ENCODE measurements at regions not wholly inside any gene's neighbourhood (a gene's known extent, or its start where the extent isn't known, plus 50 kb on each side); places are given as distances from the start of the nearest gene placed in this dataset.

GRCh38 chr10:33810986-33811385, 476.5 kb upstream of the NRP1 start:
- TF ChIP-seq CTCF (IDR thresholded peaks at IDR 0.05), result no peak
- TF ChIP-seq POLR2A (IDR thresholded peaks at IDR 0.05), result no peak

Measured in adrenal gland (tissue), 5 donors.